Endothelial cell of hepatic sinusoid (primary cell): ENCODE measurements at regions not wholly inside any gene's neighbourhood (a gene's known extent, or its start where the extent isn't known, plus 50 kb on each side); places are given as distances from the start of the nearest gene placed in this dataset.
"Not testable (repeated sequence)": the region's sequence is repeated elsewhere in the genome, so short reads cannot be mapped to it uniquely, and the experiment has no call there.

Source experiments
- in situ Hi-C: cut with HindIII; loops from 2 replicates; pipeline ENCODE4 v1.10.0; 2017; ENCODE audit warnings: low sequenced_read_pairs

- in situ Hi-C loops, result no loop called here
These were observed 235.0 kb downstream of the PTGER3 start for GRCh38 chr1:70812442-70813109.

DNA sequence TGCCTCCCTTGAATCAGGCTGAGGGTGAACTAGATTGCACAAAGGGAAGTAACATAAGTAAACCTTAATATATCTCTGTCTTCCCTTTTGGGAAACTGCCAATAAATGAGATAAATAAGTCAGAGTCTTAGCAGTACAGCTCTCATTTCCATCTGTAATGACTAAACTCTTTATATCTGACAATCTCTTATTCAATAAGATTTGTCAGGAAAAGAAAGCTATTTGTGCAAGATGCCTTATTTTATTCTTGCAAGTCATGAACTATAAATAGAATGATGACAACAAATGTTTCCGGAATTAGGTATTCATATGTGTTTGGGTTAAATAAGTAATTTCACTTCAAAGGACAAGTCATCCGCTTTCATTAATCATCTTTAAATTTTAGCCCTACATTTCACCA is 229.2 kb downstream of the PTGER3 start:
- in situ Hi-C loops, result no loop called here

DNA sequence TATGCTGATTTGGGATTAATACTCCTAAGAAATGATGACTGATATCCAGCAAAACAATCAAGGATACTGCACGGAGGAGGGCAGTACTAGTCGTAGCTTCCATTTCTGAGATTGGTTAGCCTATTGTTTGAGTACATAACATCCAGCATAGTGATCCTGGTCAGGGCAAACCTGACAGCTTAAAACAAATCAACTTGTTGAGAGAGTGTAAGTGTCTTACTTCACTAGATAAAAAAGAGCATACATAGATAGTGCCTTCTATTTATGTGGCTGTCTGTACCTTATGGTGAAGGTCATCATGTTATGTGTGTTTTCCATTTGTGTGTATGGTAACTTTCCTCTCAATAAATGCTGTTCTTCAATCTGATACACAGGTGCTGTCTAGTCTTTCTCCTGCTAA is 228.4 kb downstream of the PTGER3 start:
- in situ Hi-C loops, result no loop called here

DNA sequence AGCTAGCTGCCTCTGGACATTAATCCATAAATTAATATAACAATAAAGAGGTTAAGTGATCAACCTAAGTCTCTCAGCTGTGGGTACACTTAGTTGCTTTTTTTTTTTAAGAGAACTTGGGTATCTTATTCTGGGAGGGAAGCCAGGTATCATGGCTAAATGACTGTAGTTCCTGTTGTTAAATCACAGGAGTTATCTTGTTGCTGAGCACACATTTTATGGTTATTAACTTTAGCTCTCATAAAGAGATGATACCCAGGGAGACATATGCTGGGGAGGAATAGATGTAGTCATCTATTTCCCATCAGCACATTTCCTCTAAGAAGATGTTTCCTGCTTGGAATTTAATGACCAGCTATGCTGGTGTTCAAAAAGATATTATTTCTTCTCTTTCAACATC is 227.8 kb downstream of the PTGER3 start:
- in situ Hi-C loops, result no loop called here

GRCh38 chr1:70820396-70820795 is 227.2 kb downstream of the PTGER3 start:
- in situ Hi-C loops, result no loop called here

DNA sequence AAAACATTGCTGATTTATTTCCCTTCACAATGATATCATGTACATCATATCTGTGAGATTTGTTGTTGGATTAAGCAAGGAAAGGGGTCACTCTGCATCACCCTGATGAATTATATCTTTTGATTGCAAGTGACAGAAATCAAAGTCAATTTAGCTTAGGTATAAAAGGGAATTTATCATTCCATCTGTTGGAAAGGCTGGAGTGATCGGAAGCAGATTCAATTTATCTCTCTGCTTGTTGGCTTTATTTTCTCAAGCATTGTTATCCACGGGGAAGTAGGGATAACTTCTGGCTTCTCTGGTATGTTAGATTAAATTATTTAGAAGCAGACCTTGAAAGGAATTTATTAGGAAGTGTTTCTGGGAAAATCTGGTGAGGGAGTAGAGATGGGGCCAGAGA is 226.6 kb downstream of the PTGER3 start:
- in situ Hi-C loops, result no loop called here

DNA sequence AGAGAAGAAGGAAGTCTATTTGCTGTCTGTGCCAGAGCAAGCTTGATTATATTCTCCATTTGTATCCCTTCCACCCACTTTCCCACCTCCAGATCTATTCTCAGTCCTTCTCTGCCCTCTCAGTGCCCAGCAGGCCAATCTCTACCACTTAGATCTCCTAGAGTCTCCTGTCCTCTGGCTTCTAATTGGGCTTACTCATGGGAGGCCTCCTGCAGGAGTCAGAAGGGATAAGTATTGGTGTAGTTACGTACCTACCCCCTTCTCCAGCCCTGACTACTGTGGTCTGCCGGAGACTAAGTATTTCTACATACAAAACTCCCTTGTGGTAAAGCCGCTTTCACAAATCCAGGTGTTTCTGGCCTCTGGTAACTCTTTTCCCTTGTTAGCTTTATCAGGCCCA is 221.2 kb downstream of the PTGER3 start:
- in situ Hi-C loops, result no loop called here

- in situ Hi-C loops, result no loop called here
These were observed 220.6 kb downstream of the PTGER3 start for GRCh38 chr1:70827030-70827429.

DNA sequence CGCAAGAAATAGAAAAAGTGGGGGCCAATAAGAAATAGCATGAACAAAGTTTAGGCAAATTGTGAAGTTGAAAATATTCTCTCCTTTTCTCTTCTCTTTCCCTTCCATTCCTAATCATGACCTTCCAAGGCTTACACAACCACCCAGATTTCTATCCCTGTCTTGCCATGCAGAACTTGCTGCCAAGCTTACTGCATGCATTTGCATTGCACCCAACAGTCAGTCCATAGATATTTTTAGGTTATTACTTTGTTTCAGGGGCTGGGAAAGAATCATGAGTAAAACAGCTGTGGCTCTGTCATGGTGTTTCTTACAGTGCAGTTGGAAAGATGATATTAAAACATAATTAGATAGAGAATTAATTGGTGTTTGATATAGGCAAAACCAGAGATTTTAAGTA is 219.4 kb downstream of the PTGER3 start:
- in situ Hi-C loops, result no loop called here

GRCh38 chr1:70834365-70834764 is 213.3 kb downstream of the PTGER3 start:
- in situ Hi-C loops, result not testable (repeated sequence)

DNA sequence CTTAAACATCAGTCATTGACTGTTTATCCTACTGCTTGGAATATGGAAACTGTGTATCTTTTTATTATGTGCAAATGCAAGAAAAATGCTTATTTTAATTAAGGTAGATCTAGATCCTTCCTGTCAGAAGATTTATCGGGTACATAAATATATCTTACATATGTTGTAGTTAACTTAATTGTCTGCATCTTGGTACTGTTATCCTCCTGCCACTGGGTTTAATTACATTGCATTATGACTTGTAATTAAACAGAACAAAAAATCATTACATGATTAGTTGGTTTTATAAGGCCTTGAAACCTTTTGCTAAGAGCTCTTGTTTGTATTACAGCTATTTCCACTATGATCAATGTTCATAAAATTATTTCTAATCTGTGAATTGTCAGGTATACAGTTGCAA is 211.2 kb downstream of the PTGER3 start:
- in situ Hi-C loops, result no loop called here

DNA sequence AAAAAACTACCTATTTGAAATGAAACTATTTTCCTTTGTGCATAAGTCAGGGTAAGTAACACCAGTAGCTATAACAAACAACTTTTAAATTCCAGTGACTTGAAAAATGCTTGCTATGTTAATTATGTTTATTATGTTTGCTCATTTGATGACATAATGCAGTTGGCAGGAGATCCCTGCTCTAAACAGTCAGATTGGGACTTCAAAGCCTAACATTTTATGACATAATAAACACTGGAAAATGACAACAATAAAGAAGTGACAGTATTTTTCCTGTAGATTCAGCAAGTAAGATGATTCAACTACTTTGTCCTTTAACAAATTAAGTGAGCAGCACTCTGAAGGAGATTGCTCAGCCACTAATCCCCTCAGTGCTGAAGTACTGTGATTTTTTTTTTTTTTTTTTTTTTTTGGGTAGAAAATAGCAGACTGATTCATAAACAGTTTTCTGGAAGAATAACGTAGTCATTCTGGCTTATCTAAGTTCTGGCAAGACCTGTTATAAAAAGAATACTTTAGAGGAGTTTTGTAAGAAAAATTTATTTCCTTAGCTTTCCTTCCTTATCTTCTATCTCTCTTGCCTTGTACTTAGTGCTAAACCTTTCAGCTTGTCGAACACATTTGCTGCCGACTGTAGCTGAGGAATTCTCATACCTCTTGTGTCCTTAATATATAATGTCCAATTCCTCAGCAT is 207.2 kb downstream of the PTGER3 start:
- in situ Hi-C loops, result no loop called here

- in situ Hi-C loops, result no loop called here
These were observed 205.1 kb downstream of the PTGER3 start for GRCh38 chr1:70842562-70842961.

DNA sequence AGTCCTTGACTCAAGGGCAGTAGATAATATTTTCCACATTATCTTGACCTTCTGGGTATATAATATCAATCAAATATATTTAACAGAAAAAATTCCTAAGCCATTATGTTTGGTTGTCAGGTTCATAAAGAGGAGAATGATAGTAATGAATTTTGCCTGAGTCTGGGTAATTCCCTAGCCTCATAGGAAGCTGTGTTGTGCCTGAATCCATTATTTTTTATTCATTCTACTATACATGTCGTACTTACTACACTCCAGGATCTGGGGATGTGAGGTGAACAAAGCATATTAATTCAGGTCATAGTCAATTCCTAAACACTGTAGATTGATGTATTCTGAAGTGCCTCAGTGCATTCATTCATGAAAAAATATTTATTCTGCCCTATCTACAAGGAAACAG is 204.2 kb downstream of the PTGER3 start:
- in situ Hi-C loops, result no loop called here

- in situ Hi-C loops, result no loop called here
These were observed 200.6 kb downstream of the PTGER3 start for GRCh38 chr1:70847013-70847412.

GRCh38 chr1:70855203-70855602 is 192.4 kb downstream of the PTGER3 start:
- in situ Hi-C loops, result no loop called here

DNA sequence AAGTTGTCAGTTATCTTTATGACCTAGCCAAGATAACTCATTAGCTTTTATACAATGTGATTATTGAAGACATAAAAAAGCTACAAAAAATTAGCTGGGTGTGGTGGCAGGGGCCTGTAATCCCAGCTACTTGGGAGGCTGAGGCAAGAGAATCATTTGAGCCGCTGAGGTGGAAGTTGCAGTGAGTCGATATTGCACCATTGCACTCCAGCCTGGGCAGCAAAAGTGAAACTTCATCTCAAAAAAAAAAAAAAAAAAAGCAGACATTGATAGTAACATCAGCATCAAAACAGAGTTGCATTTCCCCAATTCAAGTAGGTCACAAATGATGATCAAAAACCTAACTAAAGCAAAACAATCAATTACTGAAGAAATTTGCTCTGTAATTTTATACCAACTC is 191.4 kb downstream of the PTGER3 start:
- in situ Hi-C loops, result no loop called here

GRCh38 chr1:70863239-70863638 is 184.4 kb downstream of the PTGER3 start:
- in situ Hi-C loops, result no loop called here

- in situ Hi-C loops, result no loop called here
These were observed 183.3 kb downstream of the PTGER3 start for GRCh38 chr1:70864302-70864701.

DNA sequence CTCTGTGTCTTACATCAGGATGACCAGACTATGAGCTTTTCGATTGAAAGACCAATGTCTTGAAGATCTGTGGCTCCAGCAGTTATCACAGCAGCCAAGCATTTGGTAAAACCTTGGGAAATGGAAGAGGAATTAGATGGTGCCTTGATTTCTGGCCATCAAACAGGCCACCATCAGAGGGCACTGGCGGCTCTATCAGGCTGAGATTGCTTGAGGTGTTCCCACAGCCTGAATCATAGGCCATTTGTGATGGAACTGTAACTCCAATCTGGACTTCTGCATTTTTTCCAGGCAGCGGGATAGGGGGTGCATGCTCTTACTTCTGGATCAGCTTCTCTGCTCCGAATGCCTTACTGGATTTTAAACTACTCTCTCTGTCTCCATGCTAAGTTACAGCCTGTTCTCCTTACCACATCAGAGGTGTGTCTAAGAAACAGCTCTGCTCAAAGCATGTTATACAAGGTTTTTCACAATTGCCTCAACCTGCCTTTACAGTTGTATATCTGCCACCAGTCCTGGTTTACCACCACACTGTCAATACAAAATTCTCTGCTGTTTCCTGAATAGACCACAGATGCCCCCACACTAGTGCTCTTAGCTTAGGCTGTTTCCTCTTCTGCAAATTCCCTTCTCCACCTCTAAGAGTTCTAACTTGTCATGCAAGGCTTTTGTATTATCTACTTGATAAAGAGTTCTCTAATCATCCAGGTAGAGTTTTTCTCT is 180.9 kb downstream of the PTGER3 start:
- in situ Hi-C loops, result no loop called here

GRCh38 chr1:70871790-70872189 is 175.8 kb downstream of the PTGER3 start:
- in situ Hi-C loops, result no loop called here

DNA sequence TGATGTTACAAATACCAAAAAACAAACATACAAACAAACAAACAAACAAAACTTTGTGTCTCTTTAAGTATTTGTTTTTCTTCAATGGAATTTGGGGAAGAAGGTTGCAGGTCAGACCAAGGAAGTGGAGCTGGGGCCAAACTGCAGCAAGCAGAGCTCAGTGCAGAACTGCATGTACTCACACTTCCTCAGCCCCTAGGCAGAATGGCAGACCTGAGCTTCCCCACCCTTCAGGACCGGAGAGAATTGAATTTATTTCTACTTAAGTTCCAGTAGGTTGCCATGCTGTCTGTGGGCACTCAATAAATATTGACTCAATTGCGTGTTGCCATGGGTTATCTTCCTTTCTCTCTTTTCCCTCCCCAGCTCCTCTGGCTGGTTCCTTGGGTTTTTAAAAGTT is 173.6 kb downstream of the PTGER3 start:
- in situ Hi-C loops, result no loop called here
